ENCODE measurements at regions not wholly inside any gene's neighbourhood (a gene's known extent, or its start where the extent isn't known, plus 50 kb on each side); places are given as distances from the start of the nearest gene placed in this dataset.
A peak's percentile ranks its signal among the peaks of the same experiment; 100 is the strongest.

DNA sequence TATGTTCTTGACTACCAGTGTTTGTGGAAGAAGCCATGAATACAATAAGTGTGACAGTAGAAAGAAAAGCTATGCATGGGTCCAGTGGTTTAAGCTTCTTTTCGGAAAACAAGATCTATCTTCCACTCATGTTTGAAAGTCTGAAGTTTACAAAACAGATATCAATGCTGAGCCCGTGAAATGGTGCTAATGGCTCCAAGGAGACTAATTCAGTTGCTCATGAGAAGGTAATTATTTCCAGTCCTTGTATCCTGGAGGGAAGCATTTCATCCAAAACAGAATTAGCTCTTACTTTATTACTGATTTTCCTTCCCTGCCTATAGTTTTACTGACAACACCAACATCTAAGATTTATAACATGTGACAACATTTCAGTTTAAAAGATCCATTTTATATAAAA lies 1364.9 kb downstream of the PCDH9 start:
- ChIA-PET POLR2A (no interaction called here), CTCF (no interaction called here)
- TF ChIP-seq, protein P1, sequence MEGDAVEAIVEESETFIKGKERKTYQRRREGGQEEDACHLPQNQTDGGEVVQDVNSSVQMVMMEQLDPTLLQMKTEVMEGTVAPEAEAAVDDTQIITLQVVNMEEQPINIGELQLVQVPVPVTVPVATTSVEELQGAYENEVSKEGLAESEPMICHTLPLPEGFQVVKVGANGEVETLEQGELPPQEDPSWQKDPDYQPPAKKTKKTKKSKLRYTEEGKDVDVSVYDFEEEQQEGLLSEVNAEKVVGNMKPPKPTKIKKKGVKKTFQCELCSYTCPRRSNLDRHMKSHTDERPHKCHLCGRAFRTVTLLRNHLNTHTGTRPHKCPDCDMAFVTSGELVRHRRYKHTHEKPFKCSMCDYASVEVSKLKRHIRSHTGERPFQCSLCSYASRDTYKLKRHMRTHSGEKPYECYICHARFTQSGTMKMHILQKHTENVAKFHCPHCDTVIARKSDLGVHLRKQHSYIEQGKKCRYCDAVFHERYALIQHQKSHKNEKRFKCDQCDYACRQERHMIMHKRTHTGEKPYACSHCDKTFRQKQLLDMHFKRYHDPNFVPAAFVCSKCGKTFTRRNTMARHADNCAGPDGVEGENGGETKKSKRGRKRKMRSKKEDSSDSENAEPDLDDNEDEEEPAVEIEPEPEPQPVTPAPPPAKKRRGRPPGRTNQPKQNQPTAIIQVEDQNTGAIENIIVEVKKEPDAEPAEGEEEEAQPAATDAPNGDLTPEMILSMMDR (IDR thresholded peaks at IDR 0.05; ENCODE audit: low read depth, low read length): no peak
- Histone ChIP-seq H3K27ac (ENCODE audit: low read depth, low read length) (no peak overlapping the region), H3K4me3 (ENCODE audit: low read depth, low read length) (no peak overlapping the region), H3K27me3 (ENCODE audit: control insufficient read depth, insufficient read depth, low read length) (no peaks in the 10 kb centered on the region), H3K9me3 (ENCODE audit: control insufficient read depth, insufficient read depth, low read length) (no peaks in the 10 kb centered on the region)
- DNase-seq (ENCODE audit: low read depth, low spot score): no peak

DNA sequence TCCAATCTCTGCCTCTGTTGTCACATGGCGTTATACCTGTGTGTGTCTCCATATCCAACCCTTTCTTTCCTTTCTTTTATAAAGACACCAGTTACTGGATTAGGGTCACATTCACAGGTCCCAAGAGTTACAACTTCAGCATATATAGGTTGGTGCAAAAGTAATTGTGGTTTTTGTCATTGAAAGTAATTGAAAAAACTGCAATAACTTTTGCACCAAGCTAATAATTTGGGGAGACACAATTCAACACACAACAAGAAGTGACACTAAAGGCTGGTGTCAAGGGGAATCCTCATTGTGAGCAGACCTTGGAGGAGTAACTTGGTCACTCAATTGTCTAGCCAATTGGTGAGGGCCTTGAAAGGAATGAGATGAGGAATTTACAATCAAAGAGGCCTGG lies 1366.1 kb downstream of the PCDH9 start:
- CTCF ChIA-PET: interaction anchor here (0.7 kb wide), 1 partner anchor 794 kb away, joined by 3 read pairs; no protein-coding TSS in a partner anchor
- DNase-seq (ENCODE audit: low read depth, low spot score): no peak
- no peak overlapping the region for H3K4me3 ChIP-seq (ENCODE audit: low read depth, low read length)
- no peaks in the 10 kb centered on the region for H3K9me3 ChIP-seq (ENCODE audit: control insufficient read depth, insufficient read depth, low read length)
- POLR2A ChIA-PET: no interaction called here
- no peak overlapping the region for H3K27ac ChIP-seq (ENCODE audit: low read depth, low read length)
- no peaks in the 10 kb centered on the region for H3K27me3 ChIP-seq (ENCODE audit: control insufficient read depth, insufficient read depth, low read length)
- TF ChIP-seq, protein P1 (IDR thresholded peaks at IDR 0.05; ENCODE audit: low read depth, low read length): no peak

DNA sequence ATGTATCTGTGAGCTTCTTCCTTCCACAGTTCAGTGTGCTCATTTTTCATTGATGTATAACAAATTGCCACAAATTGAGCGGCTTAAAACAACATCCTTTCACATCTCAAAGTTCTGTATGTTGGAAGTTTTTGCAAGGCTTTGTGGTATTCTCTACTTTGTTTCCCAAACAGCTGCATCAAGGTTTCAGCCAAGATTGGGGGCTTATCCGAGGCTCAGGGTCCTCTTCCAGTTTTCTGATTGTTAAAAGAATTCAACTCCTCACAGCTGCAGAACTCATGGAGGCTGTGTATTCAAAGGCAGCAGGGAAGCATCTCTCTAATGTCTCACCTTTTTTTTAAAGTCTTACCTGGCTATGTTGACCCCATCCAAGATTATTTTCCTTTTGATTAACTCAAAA lies 1369.8 kb downstream of the PCDH9 start:
- DNase-seq (ENCODE audit: low read depth, low spot score): no peak
- TF ChIP-seq, protein P1 (IDR thresholded peaks at IDR 0.05; ENCODE audit: low read depth, low read length): no peak
- Histone ChIP-seq H3K4me3 (ENCODE audit: low read depth, low read length) (no peak overlapping the region), H3K27me3 (ENCODE audit: control insufficient read depth, insufficient read depth, low read length) (no peaks in the 10 kb centered on the region), H3K9me3 (ENCODE audit: control insufficient read depth, insufficient read depth, low read length) (no peaks in the 10 kb centered on the region), H3K27ac (ENCODE audit: low read depth, low read length) (no peak overlapping the region)
- CTCF ChIA-PET: no interaction called here
- POLR2A ChIA-PET: no interaction called here

DNA sequence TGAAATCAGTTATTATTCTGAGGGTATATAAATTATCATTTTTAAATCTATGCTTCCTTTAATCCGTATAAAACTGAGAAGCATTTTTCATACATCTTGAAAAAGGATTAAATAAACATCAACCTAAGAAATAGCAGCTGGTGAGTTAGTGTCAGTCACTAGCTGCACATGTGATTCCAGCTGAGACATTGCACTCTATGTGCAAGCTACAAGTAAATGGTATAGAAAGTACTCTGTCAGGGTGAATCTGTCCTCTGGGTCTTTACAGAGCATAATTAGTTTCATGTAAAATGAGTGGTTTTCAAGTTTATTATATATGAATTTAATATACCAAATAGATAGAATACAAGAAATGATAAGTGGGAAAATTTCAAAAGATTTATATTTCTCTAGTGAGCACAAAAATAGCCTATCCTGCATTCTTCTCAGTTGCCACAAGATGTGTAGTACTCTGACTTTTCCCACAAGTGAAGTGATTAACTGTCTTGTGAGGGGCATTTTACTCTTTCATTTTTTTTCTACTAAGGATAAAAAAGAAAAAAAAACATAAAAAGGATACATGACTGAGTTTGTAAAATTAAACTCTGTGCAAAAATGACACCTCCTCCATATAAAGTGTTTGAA lies 1372.1 kb downstream of the PCDH9 start:
- no peak for DNase-seq (ENCODE audit: low read depth, low spot score)
- TF ChIP-seq, protein P1 (IDR thresholded peaks at IDR 0.05; ENCODE audit: low read depth, low read length): no peak
- CTCF ChIA-PET: no interaction called here
- Histone ChIP-seq H3K4me3 (ENCODE audit: low read depth, low read length) (no peak overlapping the region), H3K27me3 (ENCODE audit: control insufficient read depth, insufficient read depth, low read length) (no peaks in the 10 kb centered on the region), H3K27ac (ENCODE audit: low read depth, low read length) (no peak overlapping the region), H3K9me3 (ENCODE audit: control insufficient read depth, insufficient read depth, low read length) (no peaks in the 10 kb centered on the region)
- POLR2A ChIA-PET: no interaction called here

DNA sequence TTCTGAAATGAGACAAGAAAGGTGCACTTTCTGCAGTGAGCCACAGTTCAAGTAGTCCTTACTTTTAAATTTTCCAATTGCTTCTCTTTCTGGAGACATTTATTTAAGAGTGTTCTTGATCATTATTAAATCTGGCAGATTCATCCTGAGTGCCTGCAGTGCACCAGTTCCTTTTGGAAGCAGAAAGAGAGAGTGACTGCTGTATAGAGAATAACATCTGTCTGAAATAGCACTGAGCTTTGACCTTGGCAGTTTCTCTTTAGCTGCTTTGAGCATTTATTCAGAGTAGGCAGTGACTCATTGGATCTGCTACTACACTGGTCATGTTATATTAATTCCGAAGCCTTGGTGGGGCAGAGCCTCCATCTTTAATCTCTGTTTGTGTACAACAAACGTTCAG lies 1373.7 kb downstream of the PCDH9 start:
- TF ChIP-seq, protein P1 (IDR thresholded peaks at IDR 0.05; ENCODE audit: low read depth, low read length): no peak
- Histone ChIP-seq H3K4me3 (ENCODE audit: low read depth, low read length) (no peak overlapping the region), H3K27me3 (ENCODE audit: control insufficient read depth, insufficient read depth, low read length) (no peaks in the 10 kb centered on the region), H3K27ac (ENCODE audit: low read depth, low read length) (no peak overlapping the region), H3K9me3 (ENCODE audit: control insufficient read depth, insufficient read depth, low read length) (no peaks in the 10 kb centered on the region)
- POLR2A ChIA-PET: no interaction called here
- DNase-seq (ENCODE audit: low read depth, low spot score): peak; percentile 23
- CTCF ChIA-PET: no interaction called here

Data from AG04450 (cell line).